Activated CD4-positive, CD25-positive, alpha-beta regulatory T cell treated with anti-CD3 and anti-CD28 coated beads, Interleukin-2, amount 50 U/mL, for 24 hours (primary cell): ENCODE measurements at regions not wholly inside any gene's neighbourhood (a gene's known extent, or its start where the extent isn't known, plus 50 kb on each side); places are given as distances from the start of the nearest gene placed in this dataset.
"Not testable (repeated sequence)": the region's sequence is repeated elsewhere in the genome, so short reads cannot be mapped to it uniquely, and the experiment has no call there.

Experiments
- ATAC-seq, 2 donors: fragments of 150-1000 bp; cut with Tn5 transposase; one replicate each; pipeline ENCODE4 v1.10.0; 2021; ENCODE audit warnings: mild to moderate bottlenecking in 1 of 2, moderate library complexity in 1 of 2

DNA sequence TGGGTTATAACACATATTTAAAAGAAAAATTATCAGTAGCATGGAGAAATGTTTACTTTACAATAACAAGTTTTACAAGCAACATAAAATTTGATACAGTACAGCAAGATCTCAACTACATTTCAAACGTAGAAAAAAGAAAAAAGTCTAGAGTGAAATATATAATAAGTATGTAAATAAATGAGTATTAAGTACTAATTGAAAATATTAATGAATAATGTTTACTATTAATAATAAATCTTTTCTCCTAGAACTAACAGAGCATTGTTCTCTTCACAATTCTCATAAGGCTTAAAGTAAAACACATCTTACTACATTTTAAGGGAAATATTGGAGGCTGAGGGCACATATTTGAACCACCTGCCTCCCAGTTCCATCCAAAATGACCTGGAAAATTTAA, 72.1 kb downstream of the TMEM212 start:
- no peak for ATAC-seq

DNA sequence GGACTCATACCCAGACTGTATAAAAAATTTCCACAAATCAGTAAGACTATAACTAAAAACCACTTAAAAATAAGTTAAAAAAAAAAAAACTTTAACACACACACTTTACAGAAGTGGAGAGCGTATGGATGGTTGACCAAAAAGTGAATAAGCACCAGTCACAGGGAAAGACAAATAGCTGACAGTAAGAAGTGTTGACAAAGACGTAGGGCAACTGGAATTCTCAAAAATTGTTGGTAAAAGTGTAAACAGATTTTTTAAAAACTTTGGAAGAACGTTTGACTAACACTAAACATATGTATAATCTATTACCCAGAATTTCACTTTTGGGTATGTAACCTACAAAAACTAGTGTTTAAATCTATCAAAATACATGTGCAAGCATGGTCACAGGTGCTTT, 73.7 kb downstream of the TMEM212 start:
- ATAC-seq, result no peak

DNA sequence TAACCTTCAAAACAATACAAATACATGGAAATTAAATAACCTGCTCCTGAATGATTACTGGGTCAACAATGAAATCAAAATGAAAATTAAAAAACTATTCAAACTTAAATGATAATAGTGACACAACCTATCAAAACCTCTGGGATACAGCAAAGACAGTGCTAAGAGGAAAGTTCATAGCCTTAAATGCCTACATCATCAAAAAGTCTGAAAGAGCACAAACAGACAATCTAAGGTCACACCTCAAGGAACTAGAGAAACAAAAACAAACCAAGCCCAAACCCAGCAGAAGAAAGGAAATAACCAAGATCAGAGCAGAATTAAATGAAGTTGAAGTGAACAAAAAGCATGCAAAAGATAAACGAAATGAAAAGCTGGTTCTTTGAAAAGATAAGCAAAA, 79.5 kb downstream of the TMEM212 start:
- ATAC-seq, result not testable (repeated sequence)

DNA sequence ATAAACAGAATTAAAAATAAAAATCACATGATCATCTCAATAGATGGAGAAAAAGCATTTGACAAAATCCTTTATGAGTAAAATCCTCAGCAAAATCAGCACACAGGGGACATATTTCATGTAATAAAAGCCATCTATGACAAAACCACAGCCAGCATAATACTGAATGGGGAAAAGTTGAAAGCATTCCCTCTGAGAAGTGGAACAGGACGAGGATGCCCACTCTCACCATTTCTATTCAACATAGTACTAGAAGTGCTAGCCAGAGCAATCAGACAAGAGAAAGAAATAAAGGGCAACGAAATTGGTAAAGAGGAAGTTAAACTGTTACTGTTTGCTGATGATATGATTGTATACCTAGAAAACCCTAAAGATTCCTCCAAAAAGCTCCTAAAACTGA, 80.5 kb downstream of the TMEM212 start:
- not testable (repeated sequence) for ATAC-seq

DNA sequence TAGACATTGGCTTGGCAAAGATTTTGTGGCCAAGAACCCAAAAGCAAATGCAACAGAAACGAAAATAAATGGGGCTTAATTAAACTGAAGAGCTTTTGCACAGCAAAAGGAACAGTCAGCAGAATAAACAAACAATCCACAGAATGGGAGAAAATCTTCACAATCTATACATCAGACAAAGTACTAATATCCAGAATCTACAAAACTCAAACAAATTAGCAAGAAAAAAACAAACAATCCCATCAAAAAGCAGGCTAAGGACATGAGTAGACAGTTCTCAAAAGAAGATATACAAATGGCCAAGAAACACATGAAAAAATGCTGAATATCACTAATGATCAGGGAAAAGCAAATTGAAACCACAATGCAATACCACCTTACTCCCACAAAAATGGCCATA, 81.7 kb downstream of the TMEM212 start:
- not testable (repeated sequence) for ATAC-seq

DNA sequence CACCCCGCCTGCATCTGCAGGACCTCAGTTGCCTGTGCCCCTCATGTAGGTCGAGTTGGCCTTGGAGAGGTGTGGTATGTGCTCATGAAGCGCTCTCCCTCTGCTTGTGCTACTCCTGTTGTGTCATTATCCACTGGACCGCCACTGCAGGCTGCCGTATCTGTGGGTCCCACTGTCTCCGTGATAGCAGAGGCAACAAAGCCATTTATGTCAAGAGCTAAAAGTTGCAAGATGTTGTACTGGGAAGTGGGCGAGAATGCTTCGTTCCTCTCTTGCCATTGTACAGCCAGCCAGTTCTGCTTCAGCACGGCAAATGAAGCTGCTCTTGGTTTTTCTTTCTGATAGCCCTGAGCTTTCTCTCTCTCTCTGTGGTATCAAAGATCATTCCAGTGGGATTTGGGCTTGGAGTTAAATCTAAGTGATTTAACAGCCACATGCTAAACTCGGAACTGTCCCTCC, 89.0 kb downstream of the TMEM212 start:
- ATAC-seq, result no peak

DNA sequence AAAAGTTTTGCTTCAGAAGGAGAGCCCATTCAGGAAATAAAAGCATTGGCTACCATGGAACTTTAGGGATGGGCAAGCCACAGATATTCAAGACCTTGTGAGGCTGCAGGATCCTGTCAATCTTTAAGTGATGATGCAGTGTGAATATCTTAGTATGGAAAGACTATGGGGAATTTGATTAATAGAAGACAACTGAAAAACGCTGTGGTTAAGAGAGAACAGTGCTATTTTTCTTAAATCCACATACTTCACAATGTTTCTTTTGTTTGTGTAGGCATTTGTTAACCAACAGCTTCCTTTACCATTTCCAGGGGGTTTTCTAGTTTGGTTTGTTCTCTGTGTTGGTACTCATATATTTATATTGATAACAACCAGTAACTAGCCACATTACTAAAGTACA, 90.3 kb downstream of the TMEM212 start:
- no peak for ATAC-seq

DNA sequence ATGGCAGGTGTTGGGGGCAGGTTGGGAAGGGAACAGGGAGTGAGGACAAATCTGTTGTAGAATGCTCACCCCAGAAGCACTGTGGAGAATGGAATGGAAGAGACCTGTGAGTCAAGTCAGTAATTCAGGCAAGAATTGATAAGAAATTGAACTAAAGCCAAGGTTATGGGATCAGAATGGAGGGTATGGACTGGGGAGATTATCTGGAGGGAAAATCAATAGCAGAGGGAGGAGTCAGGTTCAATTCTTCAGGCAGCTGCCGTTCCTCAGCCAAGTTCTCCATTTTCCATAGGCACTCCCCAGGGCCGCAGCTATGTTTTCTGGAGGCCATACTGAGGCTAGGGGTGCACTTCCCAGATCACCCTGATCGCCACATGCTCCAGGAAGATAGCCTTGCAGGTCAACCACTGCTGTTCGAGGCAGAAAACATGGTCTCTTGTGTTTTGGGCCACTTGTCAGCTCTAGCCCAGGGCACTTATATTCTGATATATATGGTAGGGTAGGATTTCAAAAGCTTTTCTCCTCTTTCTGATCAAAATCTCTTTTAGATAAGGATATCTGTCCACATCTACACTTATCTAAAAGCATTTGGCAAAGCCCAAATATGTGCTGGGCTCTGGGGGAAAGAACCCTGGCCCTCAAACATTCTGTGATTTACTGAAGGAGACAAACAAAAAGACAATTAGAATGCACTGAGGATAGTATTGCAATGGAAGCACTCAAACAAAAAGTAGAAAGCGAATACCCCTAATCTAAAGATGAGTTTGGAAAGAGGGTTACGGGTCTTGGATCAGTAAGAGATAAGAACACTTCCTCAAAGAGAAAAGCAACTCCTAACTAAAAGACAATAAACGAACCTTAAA, 92.3 kb downstream of the TMEM212 start:
- no peak for ATAC-seq

DNA sequence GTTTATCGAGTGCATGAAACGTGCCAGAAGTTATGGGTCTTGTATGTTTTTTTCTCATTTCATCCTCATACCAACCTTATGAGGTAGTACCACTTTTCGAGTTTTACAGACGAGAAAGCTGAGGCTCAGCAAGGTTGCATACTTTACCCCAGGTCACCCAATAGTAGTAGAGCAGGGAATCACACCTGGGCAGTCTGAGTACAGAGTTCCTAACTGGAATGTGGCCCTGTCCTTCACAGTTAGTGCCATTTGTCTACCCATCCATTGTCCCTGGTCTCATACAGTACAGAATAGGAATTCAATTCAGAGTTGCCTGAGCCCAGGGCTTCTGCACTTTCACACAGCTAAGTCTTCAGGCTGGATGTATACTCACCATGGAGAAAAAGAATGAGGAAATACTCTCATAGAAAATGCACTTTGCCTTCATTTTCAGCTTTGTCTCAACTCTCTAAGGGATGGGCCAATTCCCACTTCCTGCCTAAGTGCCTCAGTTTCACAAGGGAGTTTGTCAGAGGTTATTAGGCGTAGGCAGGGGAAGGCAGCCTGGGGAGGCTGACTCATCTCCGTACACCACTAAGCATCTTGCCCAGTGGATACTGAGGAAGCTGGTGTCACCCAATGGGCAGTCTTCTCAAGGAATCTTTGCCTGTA, 93.2 kb downstream of the TMEM212 start:
- ATAC-seq, result no peak

DNA sequence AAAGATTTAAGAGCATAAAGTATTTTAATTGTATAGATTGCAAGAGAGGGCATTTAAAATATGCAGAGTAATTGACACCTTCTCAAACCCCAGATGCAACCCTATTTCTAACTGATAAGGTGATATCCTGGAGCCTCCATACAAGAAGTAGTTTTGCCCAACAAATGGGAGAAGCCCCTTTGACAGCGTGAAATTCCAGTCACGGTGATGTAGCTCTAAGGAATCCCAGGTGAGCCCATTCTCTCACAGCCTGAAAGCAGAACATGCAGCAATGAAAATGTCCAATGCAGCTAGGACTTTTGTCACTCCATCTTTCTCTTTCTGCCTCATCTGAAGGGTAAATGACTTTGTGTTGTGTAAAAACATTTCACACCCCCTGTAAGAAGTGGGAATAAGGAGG, 96.4 kb downstream of the TMEM212 start:
- ATAC-seq, result no peak

DNA sequence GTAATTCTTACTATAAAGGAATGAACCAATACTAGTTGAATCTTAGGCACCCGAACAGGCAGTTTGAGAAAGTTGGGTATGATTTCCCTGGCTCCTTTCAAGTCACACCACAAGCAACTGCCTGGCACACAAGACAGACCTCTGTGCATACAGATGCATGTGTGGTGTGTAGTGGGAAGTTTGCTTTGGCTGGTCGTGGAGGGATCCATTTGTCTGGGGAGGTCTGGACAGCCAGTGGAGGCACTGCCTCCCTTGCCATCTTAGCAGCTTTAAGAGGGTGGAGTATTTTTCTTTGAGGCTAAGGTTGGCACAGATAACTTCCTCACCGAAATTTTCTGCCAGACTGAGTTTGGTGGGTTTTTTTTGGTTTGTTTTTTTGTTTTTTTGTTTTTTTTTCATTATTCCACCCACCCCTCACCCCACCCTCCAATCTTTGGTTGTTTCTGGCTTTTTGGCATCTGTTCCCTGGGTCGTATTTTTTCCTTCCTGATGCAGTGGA, 97.1 kb downstream of the TMEM212 start:
- no peak for ATAC-seq

DNA sequence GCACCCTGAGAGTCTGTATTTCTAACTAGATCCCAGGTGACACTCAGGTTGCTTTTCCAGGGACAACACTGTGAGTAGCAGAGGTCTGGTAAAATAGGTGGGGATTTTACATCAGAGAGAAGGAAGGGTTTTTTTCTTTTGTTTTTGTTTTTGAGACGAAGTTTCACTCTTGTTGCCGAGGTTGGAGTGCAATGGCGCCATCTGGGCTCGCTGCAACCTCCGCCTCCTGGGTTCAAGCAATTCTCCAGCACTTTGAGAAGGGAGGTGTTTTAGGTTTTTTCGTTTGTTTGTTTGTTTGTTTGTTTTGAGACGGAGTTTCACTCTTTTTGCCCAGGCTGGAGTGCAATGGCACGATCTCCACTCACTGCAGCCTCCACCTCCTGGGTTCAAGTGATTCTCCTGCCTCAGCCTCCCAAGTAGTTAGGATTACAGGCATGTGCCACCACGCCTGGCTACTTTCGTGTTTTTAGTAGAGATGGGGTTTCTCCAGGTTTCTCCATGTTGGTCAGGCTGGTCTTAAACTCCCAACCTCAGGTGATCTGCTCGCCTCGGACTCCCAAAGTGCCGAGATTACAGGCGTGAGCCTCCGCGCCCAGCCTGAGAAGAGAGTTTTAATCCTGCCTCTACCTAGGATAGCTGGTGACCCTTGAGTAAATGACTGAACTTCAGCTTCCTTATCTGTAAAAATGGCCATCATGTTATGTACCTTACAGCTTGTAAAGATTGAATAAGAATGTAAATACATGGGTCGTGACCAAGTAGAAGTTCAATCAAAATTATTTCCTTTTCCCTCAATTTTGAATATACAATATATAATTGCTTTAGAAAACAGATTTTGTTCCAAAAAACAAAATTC, 95.9 kb upstream of the FNDC3B start:
- no peak for ATAC-seq

DNA sequence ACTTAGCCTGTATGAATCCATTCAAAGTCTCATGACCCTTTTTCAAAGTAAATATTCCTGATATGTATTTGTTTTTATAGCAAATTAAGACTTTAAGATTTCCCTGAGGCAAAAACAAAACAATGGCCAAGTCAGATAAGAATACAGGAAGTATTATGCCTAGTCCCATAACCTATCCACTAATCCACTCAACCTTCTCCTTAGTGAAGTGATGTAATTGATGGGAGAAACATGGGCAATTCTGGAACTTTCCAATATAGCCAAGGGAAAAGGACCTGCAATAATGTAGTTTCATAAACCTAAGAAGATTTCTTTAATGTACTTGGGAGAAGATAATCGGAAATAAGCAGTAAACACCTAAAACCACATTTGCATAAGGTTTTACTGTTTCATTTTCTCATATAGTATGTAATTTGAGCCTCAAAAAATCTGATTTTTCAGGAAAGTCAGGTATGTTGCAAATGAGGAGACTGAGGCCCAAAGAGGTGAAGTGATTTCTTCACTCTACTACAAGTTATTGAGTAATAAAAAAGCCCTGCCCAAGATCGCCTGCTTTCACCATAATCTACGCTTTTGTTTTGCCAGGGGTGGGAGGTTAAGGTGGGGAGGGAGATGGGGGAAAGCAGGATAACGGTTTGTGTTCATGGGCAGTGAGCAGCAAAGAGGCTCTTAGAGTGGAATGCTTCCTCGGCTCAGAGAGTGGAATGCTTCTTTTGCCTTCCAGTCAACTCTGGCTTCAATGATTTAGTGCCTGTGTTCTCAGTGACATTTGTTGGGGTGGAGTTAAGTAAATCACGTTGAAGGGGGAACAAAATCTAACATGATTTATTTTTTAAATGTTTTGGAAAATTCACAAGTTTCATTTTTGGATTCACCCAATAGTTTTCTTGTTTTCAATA, 95.0 kb upstream of the FNDC3B start:
- ATAC-seq, result no peak

DNA sequence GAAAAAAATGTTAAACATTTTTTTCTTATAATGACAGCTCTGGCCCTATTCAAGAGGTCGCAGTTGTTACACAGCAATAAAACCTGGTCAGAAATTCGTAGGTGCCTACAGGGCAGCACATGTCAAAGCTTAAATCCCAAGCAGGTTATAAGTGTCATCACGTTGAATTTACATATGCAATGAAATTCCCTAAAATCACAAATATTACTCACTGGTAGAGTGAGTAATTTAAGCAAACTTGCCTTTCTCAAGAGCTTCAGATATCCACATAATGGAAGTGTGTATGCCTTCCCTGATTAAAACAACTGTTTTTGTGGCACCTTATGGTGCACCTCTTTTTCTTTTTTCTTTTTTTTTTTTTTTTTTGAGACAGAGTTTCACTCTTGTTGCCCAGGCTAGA, 90.7 kb upstream of the FNDC3B start:
- no peak for ATAC-seq

DNA sequence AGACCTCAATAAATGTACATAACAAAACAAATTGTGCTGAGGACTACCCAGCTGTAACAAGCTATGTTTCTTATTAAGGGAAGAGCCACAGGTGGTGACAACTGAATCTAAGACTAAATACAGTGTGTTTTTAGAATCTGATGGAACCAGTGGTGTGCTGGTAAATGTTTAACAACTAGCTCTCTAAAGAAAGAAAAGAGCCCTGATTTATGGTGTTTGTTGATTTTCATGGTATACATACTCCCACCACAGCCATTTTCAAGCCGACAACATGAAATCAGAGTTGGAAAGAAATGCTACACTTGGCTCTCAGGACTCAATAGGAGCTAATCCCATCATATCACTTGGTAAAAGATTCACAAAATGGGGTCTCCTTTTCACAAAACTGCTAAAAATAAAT, 89.8 kb upstream of the FNDC3B start:
- no peak for ATAC-seq

DNA sequence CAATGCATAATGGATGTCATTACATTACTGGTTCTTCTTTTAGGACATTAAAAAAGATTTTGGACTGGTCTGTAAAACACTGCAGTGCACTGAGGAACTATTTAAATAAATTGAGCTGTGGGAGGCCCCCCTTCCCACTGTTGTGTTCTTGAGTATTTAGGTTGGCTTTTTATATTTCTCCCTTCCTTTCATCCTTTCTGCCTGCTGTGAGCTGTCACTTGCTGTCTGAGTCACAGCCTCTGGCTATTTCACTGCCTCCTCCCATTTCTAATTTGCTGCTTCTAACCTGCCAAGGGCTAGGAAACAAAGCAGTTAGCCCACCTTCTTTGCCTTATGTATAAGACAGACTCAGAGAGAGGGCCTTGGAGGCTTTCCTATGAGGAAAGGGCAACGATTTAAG, 89.0 kb upstream of the FNDC3B start:
- ATAC-seq, result no peak

DNA sequence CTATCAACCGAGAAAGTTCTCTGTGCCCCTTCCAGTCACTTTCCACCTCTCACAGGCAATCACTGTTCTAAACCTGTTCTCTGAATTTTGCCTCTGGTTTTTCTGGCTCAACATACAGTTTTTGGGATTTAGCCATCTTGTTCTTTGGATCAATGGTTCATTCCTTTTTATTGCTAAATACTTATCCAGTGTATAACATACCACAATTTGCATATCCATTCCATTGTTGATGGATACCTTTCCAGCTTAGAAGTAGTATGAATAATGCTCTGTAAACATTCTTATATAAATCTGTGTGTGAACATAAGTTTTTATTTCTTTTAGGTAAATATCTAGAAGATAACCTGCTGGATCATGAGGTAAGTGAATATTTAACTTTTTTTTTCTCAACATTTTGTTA, 87.8 kb upstream of the FNDC3B start:
- no peak for ATAC-seq

DNA sequence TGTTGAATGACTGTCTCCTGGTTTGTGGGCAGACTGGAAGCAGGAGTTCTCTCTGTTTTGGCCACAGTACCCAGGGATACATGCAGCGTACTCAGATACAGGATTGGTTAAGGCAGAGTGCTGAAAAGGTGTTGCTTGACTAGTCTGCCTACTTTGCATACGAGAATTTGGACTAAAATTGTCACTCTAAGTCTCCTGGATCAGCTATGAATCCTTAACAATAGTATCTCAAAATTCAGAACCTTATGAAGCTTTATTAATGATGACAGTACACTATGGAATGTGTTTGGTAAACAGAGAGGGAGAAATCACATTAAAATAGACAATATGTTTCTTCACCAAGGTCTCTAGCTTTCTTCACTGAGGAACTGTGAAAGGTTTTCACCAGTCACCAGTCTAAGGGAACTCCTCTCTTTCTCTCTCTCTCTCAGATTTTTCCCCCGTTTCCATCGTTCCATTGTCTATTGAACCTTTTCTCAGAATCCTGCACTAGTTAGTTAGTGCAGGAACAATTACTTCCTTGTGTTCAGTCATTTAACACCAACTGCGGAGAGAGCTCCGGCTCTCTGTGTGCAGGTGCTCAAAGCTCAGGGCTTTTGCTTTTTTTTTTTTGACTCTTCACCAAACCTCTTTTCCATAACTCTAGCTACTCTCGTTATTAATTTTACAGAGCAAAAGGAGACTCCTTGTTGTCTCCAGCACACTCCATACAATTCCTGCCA, 85.9 kb upstream of the FNDC3B start:
- ATAC-seq, result no peak

DNA sequence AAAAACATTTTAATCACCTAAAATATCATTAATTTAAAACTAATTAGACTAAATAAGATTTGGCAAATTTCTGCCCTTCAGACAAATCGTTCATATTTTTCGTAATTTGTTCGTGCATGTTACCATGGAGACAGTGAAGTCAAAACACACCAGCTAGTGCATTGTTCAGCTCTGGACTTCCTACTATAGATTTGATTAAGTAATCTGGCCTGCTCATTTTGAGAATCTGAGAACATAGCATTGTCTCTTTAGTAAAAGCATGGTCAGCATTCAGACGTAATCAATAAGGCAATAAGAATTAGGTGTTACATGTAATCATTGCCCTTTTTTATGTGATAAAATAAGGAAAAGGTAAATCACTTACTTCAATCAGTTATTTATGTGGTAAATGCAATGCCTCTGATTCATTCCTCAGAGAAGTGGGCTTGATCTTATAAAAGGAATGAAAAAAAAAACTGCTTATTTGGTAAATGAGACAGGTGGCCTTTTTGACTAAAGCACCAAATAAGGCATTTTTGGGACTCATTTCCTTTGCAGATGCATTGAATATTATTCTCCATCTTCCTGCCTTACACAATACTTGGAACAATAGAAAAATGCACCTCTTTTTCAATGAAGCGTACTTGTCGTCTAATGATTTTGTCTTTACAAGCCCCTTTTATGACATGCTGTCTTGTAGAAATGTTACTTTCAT, 84.5 kb upstream of the FNDC3B start:
- no peak for ATAC-seq

DNA sequence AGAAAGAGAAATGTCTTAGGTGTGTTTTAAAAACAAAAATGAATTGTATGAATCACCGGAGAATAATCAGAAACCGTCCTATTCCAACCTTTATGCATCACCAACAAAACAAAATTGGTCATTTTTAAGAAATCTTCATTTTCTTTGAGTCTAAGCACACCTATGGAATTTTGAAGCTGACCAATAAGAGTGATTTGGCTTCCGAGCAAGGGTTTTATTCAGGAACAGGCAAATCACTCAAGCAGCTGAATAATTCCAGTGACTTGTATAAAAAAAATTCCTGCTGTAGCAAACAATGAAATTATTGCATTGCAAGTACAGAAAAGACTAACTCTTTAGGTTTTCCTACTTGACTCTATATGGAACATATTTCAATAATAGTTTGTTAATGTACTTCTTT, 83.8 kb upstream of the FNDC3B start:
- no peak for ATAC-seq

DNA sequence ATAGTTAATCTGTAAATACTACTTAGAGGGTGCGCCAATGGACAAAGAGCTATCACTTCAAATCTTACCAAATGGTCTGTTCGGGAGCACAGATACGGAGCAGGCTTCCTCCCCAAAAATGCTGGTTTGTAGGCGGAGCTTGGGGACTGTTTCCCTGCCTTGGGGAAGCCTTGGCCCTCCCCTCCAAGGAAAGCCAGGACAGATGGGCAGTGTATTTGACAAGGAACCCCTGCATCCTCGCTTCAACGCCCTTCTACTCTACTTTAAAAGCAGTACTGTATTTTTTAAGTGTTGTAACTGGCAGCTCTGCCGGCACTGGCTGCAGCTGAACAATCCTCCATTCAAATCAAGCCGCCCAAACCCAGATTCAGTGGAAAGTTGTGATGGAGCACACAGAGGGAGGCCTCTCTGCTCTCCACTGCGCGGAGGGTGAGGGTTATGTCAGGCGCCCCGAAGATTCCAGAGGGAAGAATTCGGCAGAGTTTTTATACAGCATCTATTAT, 83.1 kb upstream of the FNDC3B start:
- no peak for ATAC-seq
